Panc1 (cell line): ENCODE measurements at regions not wholly inside any gene's neighbourhood (a gene's known extent, or its start where the extent isn't known, plus 50 kb on each side); places are given as distances from the start of the nearest gene placed in this dataset.

Source experiments
- ATAC-seq: fragments of 200-7000 bp; cut with Tn5 transposase; 2 replicates; pipeline ENCODE4 v1.9.1; 2020; ENCODE audit warnings: mild to moderate bottlenecking, moderate library complexity
- BruUV-seq: library from RNA; stranded (reverse); fragments of 400-500 nt; replicated peaks from 2 replicates; lab custom pipeline; 2021; lab: Mats Ljungman, UMichigan
- CTCF ChIA-PET: fragments of 300-600 bp; sonication (Branson Sonifier 250); formaldehyde crosslinking; loops from one replicate; lab custom pipeline; 2022; ENCODE audit warnings: antibody characterized with exemption; lab: Charles Lee
- POLR2A ChIA-PET: fragments of 300-600 bp; sonication (Branson Sonifier 250); formaldehyde crosslinking; loops from one replicate; lab custom pipeline; 2022; ENCODE audit warnings: antibody characterized with exemption; lab: Charles Lee
- DNase-seq: peaks from one replicate; pipeline ENCODE4 v3.0.0-alpha.2; 2010; ENCODE audit warnings: low read depth, low spot score
- H3K27ac ChIP-seq: 2 replicates; pipeline ENCODE4 v1.5.1; 2011; ENCODE audit warnings: mild to moderate bottlenecking, low read length, inconsistent platforms
- H3K27me3 ChIP-seq: fragments of 200-500 bp; sonication (Bioruptor generic); 2 replicates; pipeline ENCODE4 v1.6.0; 2014; ENCODE audit warnings: low read length, inconsistent platforms; ENCODE audit not compliant: control insufficient read depth, insufficient read depth
- H3K36me3 ChIP-seq: fragments of 200-500 bp; sonication (Bioruptor generic); 2 replicates; pipeline ENCODE4 v1.5.1; 2014; ENCODE audit warnings: inconsistent platforms, mild to moderate bottlenecking, low read length, moderate library complexity; ENCODE audit not compliant: control insufficient read depth, insufficient read depth
- H3K4me1 ChIP-seq: 2 replicates; pipeline ENCODE4 v1.5.1; 2011; ENCODE audit warnings: inconsistent platforms, mild to moderate bottlenecking, low read length, moderate library complexity; ENCODE audit not compliant: control insufficient read depth, insufficient read depth
- H3K4me3 ChIP-seq, 2 experiments: 2 replicates each; pipeline ENCODE4 v1.5.1; 2011 to 2012; ENCODE audit warnings: low read depth in 2 of 2, low read length in 2 of 2, mild to moderate bottlenecking in 2 of 2, inconsistent platforms in 1 of 2, moderate library complexity in 1 of 2
- H3K9me3 ChIP-seq: fragments of 200-500 bp; sonication (Bioruptor generic); 2 replicates; pipeline ENCODE4 v1.5.1; 2014; ENCODE audit warnings: low read depth, mild to moderate bottlenecking, inconsistent platforms, low read length, moderate library complexity; ENCODE audit not compliant: control insufficient read depth, insufficient read depth
- CTCF ChIP-seq: fragments of 450-650 bp; IDR thresholded peaks from 2 replicates; pipeline ENCODE4 v1.5.1; 2017; ENCODE audit warnings: mild to moderate bottlenecking
- POLR2AphosphoS5 ChIP-seq: IDR thresholded peaks from 2 replicates; pipeline ENCODE4 v1.6.1; 2012; ENCODE audit warnings: mild to moderate bottlenecking, low read depth, low read length, moderate library complexity
- REST ChIP-seq, 2 experiments: IDR thresholded peaks; 2 replicates each; pipeline ENCODE4 v1.6.1; 2011 to 2012; ENCODE audit warnings: low read depth in 2 of 2, control low read depth in 1 of 2, low read length in 1 of 2, mild to moderate bottlenecking in 1 of 2, moderate library complexity in 1 of 2; ENCODE audit not compliant: insufficient read depth in 1 of 2
- SIN3A ChIP-seq: IDR thresholded peaks from 2 replicates; pipeline ENCODE4 v1.6.1; 2012; ENCODE audit warnings: low read depth, mild to moderate bottlenecking, low read length, moderate library complexity, borderline replicate concordance; ENCODE audit not compliant: insufficient read depth
- TCF7L2 ChIP-seq: IDR thresholded peaks from 2 replicates; pipeline ENCODE4 v1.6.1; 2011; ENCODE audit warnings: mild to moderate bottlenecking, low read depth, low read length, inconsistent platforms
- in situ Hi-C: cut with HindIII; loops from 2 replicates; pipeline ENCODE4 v1.10.0; 2016; ENCODE audit warnings: low sequenced_read_pairs, low pct_unique_long_range_greater_than_20kb
- intact Hi-C: fragments of 100-400 bp; cut with micrococcal nuclease; formaldehyde crosslinking; loops from one replicate; pipeline ENCODE4 v1.10.0; 2022; ENCODE audit not compliant: unreplicated experiment

GRCh38 chr14:89736881-89737280 is 217.6 kb downstream of the EFCAB11 start:
- TF ChIP-seq POLR2AphosphoS5 = no peak
- TF ChIP-seq TCF7L2 = no peak
- no peak for TF ChIP-seq SIN3A
- TF ChIP-seq REST (IDR thresholded peaks at IDR 0.05; ENCODE audit: insufficient read depth in 1 of 2, low read depth in 2 of 2, low read length in 1 of 2) = no peak
- no peak for TF ChIP-seq CTCF
- intact Hi-C loops (no loop called here), in situ Hi-C loops (no loop called here)
- ATAC-seq (no peak), DNase-seq (no peak)
- ChIA-PET CTCF (no interaction called here), POLR2A (no interaction called here)
- H3K9me3 ChIP-seq = no peaks in the 10 kb centered on the region
- H3K4me3 ChIP-seq = no peak overlapping the region
- H3K4me1 ChIP-seq = no peaks in the 10 kb centered on the region
- H3K27me3 ChIP-seq = no peaks in the 10 kb centered on the region
- H3K36me3 ChIP-seq = no peaks in the 10 kb centered on the region
- no TSS peak for BruUV-seq
- H3K27ac ChIP-seq = no peak overlapping the region

- H3K4me3 ChIP-seq = no peak overlapping the region
- TF ChIP-seq CTCF = no peak
- CTCF ChIA-PET = no interaction called here
- no peak overlapping the region for H3K27ac ChIP-seq
- DNase-seq = no peak
- no peak for ATAC-seq
- in situ Hi-C loops = no loop called here
- no TSS peak for BruUV-seq
- H3K36me3 ChIP-seq = no peaks in the 10 kb centered on the region
- intact Hi-C loops = no loop called here
- H3K27me3 ChIP-seq = no peaks in the 10 kb centered on the region
- POLR2A ChIA-PET = no interaction called here
- no peaks in the 10 kb centered on the region for H3K4me1 ChIP-seq
- H3K9me3 ChIP-seq = no peaks in the 10 kb centered on the region
Measured at GRCh38 chr14:89731396-89731933, 223.1 kb downstream of the EFCAB11 start.
